ENCODE measurements at regions not wholly inside any gene's neighbourhood (a gene's known extent, or its start where the extent isn't known, plus 50 kb on each side); places are given as distances from the start of the nearest gene placed in this dataset.

DNA sequence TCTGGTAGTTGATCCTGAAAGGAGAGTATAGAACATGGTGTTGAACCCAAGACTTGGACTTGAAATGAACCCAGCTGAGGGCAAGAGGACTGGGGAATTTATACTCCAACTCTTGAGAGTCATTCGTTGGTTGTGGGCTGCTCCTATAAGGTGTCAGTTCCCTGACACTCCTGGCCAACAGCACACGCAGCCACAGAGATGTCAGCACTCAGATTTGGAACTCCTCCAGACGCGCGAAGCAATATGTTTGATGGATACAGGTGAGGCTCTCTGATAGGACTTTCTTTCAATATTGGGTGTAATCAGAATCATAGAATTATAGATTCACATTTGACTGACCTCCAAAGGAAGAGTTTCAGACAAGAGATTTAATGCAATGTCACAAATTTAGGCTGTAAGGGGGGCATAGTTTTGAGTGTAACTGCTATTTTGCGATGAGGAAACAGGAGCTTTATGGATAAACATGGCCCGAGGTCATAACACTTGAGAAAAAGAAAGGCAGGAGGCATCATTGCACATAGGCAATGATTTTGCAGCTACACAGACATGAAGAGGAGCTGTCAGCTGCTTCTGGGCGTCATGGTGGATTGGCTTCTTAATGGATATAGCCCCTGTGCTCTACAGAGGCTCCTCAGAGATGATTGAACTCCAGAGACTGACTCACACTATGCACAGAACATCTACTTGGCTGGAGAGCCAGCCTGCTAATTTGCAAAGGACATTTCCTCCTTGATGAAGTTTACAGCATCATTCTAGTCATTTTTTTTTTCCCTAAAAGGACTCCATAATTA is 569.2 kb upstream of the RGMA start:
- Mint-ChIP-seq H3K27me3 (no peaks in the 10 kb centered on the region), H3K4me1 (no peaks in the 10 kb centered on the region), H3K27ac (no peak overlapping the region), H3K9me3 (no peaks in the 10 kb centered on the region), H3K36me3 (no peaks in the 10 kb centered on the region), H3K4me3 (no peak overlapping the region)
- no peak for ATAC-seq

DNA sequence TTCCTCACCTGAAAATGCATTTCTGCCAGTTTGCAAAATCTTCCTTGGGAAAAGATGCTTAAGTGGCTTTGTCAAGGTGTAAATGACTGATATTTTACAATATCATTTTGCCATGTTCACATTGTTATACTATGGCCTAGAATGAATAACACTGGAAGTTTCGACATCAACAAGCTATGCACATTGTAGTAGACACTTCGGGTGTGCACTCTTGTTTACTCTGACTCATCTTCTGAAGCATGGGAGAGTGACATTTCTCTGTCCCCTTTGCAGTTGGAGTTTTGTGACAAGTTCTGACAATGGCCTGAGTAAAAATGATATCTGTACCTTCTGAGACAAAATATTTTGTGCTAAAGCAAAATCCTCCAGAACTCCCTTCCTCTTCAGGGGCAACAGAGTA is 567.0 kb upstream of the RGMA start:
- no peak for ATAC-seq
- Mint-ChIP-seq H3K9me3 (peaks cover 4% of the 10 kb centered on the region), H3K27me3 (no peaks in the 10 kb centered on the region)

DNA sequence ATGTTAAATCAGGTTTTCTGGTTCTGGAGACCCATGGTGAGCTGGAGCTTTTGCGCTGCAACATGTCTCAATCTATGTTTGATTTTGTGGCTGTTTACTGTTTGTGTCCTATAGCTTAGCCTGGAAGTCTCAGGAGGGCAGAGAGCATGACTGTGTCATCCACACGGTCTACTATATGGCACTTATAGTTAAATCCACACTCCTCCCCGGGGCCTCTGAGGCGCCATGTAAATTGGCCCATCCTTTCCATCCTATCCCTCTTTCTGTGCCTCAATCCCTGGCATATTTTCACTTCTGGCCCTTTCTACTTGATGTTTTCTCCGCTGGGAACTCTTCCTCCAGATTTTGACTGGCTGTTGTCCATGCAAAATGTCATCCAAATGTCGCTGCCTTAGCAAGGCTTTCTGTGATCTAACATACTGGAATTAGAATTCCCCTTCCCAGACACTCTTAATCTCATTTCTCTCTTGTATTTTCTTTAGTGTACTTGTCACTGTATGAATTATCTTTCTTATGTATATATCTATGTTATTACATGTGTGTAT is 560.8 kb upstream of the RGMA start:
- no peak for ATAC-seq
- Mint-ChIP-seq H3K27ac (no peak overlapping the region), H3K9me3 (peaks cover 4% of the 10 kb centered on the region), H3K36me3 (no peaks in the 10 kb centered on the region), H3K4me1 (no peaks in the 10 kb centered on the region), H3K4me3 (no peak overlapping the region), H3K27me3 (no peaks in the 10 kb centered on the region)

More for the DNA sequence above, 567.0 kb upstream of the RGMA start:
- no peaks in the 10 kb centered on the region for H3K36me3 Mint-ChIP-seq
- no peak overlapping the region for H3K4me3 Mint-ChIP-seq
- no peak overlapping the region for H3K27ac Mint-ChIP-seq
- no peaks in the 10 kb centered on the region for H3K4me1 Mint-ChIP-seq

DNA sequence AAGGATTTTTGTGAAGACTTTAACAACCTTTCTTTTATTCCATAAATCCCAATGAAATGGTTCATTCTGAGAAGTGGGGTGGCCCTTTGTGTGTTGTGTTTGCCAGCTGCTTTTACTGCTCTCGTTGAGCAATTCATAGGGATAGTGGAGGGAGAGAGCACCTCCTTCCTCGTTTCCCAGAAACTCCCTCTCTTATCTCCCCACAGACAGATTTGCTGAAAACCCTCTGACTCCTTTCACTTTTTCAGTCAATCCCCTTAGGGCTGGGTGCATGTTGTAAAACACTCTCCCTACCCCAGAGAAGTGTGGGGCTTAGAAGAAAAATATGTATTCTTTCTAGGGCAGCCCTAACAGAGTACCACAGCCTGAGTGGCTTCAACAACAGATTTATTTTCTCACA is 557.2 kb upstream of the RGMA start:
- Mint-ChIP-seq H3K4me3 (no peak overlapping the region), H3K4me1 (no peaks in the 10 kb centered on the region), H3K9me3 (no peaks in the 10 kb centered on the region), H3K27ac (no peak overlapping the region), H3K27me3 (no peaks in the 10 kb centered on the region), H3K36me3 (no peaks in the 10 kb centered on the region)
- no peak for ATAC-seq

DNA sequence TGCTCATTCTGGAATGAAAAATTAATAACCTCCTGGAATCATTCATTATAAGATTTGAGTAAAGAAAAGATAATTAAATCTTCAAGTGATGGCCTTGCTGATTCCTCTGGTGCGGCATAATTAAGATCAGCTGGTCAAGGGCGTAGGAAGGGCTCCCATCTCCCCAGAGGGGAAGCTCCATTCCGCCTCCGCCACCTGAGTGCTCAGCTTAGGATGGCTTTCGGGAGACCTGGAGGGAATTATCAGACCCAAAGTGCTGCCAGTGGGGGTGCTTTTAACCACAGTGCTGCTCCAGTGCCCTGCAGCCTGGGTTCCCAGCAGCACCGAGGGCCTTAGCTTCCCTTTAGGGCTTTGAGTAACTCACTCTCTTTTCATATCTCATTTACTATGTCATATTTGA is 556.6 kb upstream of the RGMA start:
- Mint-ChIP-seq H3K27ac (no peak overlapping the region), H3K9me3 (no peaks in the 10 kb centered on the region), H3K4me3 (no peak overlapping the region), H3K36me3 (no peaks in the 10 kb centered on the region), H3K27me3 (no peaks in the 10 kb centered on the region), H3K4me1 (no peaks in the 10 kb centered on the region)
- no peak for ATAC-seq

DNA sequence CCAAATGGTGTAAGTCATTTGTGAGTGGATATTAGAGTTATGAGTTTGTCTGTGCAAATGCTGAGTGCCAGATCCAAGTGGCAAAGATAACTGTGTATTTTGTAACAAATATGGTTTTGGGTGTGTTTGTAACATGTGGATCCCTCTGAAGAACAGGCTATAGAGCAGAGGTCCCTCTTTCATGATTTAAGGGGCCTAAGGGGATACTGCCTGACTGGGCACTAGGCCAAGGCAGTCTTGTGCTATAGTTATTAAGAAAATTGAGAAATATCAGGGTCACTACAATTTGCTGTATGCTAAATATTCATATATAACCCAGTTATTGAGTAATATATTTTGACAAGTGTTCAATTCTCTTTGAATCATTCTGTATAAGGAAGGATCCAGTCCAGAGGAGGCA is 555.6 kb upstream of the RGMA start:
- no peak overlapping the region for H3K27ac Mint-ChIP-seq
- H3K36me3 Mint-ChIP-seq = no peaks in the 10 kb centered on the region
- ATAC-seq = no peak

DNA sequence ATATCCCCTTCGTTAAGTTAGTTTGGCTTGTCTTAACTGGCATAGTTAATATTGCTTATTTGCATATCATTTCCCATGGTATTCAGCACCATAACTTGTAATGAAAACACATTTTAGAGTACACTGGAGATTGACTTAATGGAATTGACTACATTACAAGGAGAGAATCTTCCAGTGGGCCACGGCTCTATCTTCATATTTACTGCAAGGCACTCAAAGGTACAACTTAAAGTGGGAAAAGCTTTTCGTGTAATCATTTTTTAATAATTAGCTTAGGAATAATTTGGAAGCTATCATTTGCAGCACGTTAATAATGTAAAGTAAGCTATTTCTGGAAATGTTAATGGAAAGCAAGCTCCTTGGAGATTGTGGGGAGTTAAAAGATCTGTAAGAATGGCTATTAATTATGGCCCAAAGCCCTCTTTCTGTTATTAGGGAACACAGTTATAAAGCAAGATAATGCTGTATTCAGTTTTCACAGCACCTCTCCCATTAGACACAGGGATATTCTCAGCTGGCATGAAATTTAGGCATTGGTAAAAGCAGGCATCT is 551.5 kb upstream of the RGMA start:
- Mint-ChIP-seq H3K36me3 (no peaks in the 10 kb centered on the region), H3K9me3 (no peaks in the 10 kb centered on the region), H3K4me3 (no peak overlapping the region), H3K4me1 (no peaks in the 10 kb centered on the region), H3K27me3 (no peaks in the 10 kb centered on the region), H3K27ac (no peak overlapping the region)
- no peak for ATAC-seq

More for the DNA sequence above, 555.6 kb upstream of the RGMA start:
- Mint-ChIP-seq H3K4me1 (no peaks in the 10 kb centered on the region), H3K4me3 (no peak overlapping the region), H3K27me3 (no peaks in the 10 kb centered on the region), H3K9me3 (no peaks in the 10 kb centered on the region)

GRCh38 chr15:93631958-93632618 is 543.1 kb upstream of the RGMA start:
- H3K36me3 Mint-ChIP-seq = no peaks in the 10 kb centered on the region
- no peaks in the 10 kb centered on the region for H3K4me1 Mint-ChIP-seq
- H3K4me3 Mint-ChIP-seq = no peak overlapping the region
- no peak for ATAC-seq
- no peak overlapping the region for H3K27ac Mint-ChIP-seq
- H3K27me3 Mint-ChIP-seq = no peaks in the 10 kb centered on the region
- H3K9me3 Mint-ChIP-seq = peaks cover 4% of the 10 kb centered on the region

GRCh38 chr15:93619597-93619996 is 530.6 kb upstream of the RGMA start:
- H3K9me3 Mint-ChIP-seq = peaks cover 3% of the 10 kb centered on the region
- no peak overlapping the region for H3K4me3 Mint-ChIP-seq
- H3K27me3 Mint-ChIP-seq = no peaks in the 10 kb centered on the region

GRCh38 chr15:93617443-93617842 is 528.4 kb upstream of the RGMA start:
- no peaks in the 10 kb centered on the region for H3K9me3 Mint-ChIP-seq
- H3K27me3 Mint-ChIP-seq = no peaks in the 10 kb centered on the region
- no peaks in the 10 kb centered on the region for H3K4me1 Mint-ChIP-seq
- ATAC-seq = no peak
- no peak overlapping the region for H3K4me3 Mint-ChIP-seq
- no peaks in the 10 kb centered on the region for H3K36me3 Mint-ChIP-seq
- no peak overlapping the region for H3K27ac Mint-ChIP-seq

More at GRCh38 chr15:93619597-93619996, 530.6 kb upstream of the RGMA start:
- H3K27ac Mint-ChIP-seq = no peak overlapping the region
- H3K4me1 Mint-ChIP-seq = no peaks in the 10 kb centered on the region
- H3K36me3 Mint-ChIP-seq = no peaks in the 10 kb centered on the region
- no peak for ATAC-seq

GRCh38 chr15:93614386-93615104 is 525.5 kb upstream of the RGMA start:
- ATAC-seq = no peak
- Mint-ChIP-seq H3K27me3 (no peaks in the 10 kb centered on the region), H3K4me1 (no peaks in the 10 kb centered on the region), H3K36me3 (no peaks in the 10 kb centered on the region), H3K9me3 (no peaks in the 10 kb centered on the region), H3K27ac (no peak overlapping the region), H3K4me3 (no peak overlapping the region)

DNA sequence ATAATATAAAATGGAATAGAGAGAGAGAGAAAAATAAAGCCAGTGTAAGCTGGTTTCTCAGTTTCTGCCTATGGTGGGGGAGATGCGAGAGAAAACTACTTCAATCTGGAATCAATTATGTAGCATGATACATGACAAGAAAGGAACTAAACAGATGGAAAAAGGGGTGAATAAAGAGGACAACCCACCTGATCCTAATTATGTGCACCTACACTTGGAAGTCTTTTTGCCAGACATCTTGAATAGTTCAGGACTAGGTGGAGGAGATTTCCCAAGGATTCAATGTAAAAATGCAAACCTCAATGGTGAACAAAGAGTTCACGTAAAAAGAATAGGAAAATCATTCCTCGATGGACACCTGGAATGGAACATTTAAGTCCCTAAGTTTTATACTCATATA is 524.4 kb upstream of the RGMA start:
- Mint-ChIP-seq H3K27ac (no peak overlapping the region), H3K4me1 (no peaks in the 10 kb centered on the region), H3K9me3 (no peaks in the 10 kb centered on the region), H3K27me3 (no peaks in the 10 kb centered on the region), H3K4me3 (no peak overlapping the region), H3K36me3 (no peaks in the 10 kb centered on the region)
- no peak for ATAC-seq

- Mint-ChIP-seq H3K27ac (no peak overlapping the region), H3K27me3 (no peaks in the 10 kb centered on the region), H3K36me3 (no peaks in the 10 kb centered on the region), H3K4me1 (no peaks in the 10 kb centered on the region), H3K9me3 (no peaks in the 10 kb centered on the region), H3K4me3 (no peak overlapping the region)
- ATAC-seq = no peak
Observed at GRCh38 chr15:93612953-93613352, 523.9 kb upstream of the RGMA start.

DNA sequence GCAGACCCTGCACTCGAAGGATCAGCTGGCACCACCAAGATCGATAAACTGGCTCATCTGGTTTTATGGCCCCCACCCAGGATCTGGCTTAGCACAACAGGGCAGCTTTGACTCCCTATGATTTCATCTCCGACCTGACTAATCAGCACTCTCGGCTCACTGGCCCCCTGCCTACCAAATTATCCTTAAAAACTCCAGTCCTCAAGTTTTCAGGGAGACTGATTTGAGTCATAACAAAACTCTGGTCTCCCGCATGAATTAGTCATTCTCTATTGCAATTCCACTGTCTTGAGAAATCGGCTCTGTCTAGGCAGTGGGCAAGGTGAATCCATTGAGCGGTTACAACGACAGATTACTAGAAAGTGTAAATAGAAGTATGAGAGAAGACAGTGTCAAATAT is 521.9 kb upstream of the RGMA start:
- no peak for ATAC-seq
- H3K36me3 Mint-ChIP-seq = no peaks in the 10 kb centered on the region

GRCh38 chr15:93608643-93609148 is 519.7 kb upstream of the RGMA start:
- Mint-ChIP-seq H3K27ac (no peak overlapping the region), H3K36me3 (no peaks in the 10 kb centered on the region), H3K4me3 (no peak overlapping the region), H3K27me3 (no peaks in the 10 kb centered on the region), H3K4me1 (no peaks in the 10 kb centered on the region), H3K9me3 (no peaks in the 10 kb centered on the region)
- ATAC-seq = no peak

More for the DNA sequence above, 521.9 kb upstream of the RGMA start:
- H3K4me1 Mint-ChIP-seq = no peaks in the 10 kb centered on the region
- H3K27me3 Mint-ChIP-seq = no peaks in the 10 kb centered on the region
- H3K27ac Mint-ChIP-seq = no peak overlapping the region
- H3K4me3 Mint-ChIP-seq = no peak overlapping the region
- no peaks in the 10 kb centered on the region for H3K9me3 Mint-ChIP-seq

Measured in stimulated activated memory B cell treated with anti-CD40 and anti-IgM and Interleukin-4, amounts not matched to agents 10 μg/mL and 1 μg/mL and 100 μg/mL, for 72 hours (primary cell).